ENCODE measurements at regions not wholly inside any gene's neighbourhood (a gene's known extent, or its start where the extent isn't known, plus 50 kb on each side); places are given as distances from the start of the nearest gene placed in this dataset.

- POLR2A ChIA-PET = no interaction called here
Measured at GRCh38 chrX:127038065-127038464, 218.5 kb downstream of the PRR32 start.

GRCh38 chrX:127057891-127058619 lies 238.5 kb downstream of the PRR32 start:
- Histone ChIP-seq H3K9me3 (ENCODE audit: control insufficient read depth in 1 of 2, insufficient read depth in 1 of 2, low read depth in 1 of 2, low read length in 2 of 2) (no peaks in the 10 kb centered on the region), H3K27me3 (ENCODE audit: insufficient read depth, low read length) (no peaks in the 10 kb centered on the region), H3K4me1 (ENCODE audit: control insufficient read depth in 1 of 2, insufficient read depth in 2 of 2, low read length in 2 of 2) (no peaks in the 10 kb centered on the region), H2AFZ (ENCODE audit: low read depth, low read length, poor library complexity, severe bottlenecking) (no peak overlapping the region), H4K20me1 (ENCODE audit: insufficient read depth) (no peaks in the 10 kb centered on the region), H3K79me2 (ENCODE audit: insufficient read depth, low read length) (no peaks in the 10 kb centered on the region), H3K27ac (ENCODE audit: low read depth, low read length) (no peak overlapping the region), H3K36me3 (ENCODE audit: control insufficient read depth in 1 of 2, insufficient read depth in 2 of 2, low read length in 2 of 2) (no peaks in the 10 kb centered on the region), H3K9me2 (ENCODE audit: insufficient read depth) (no peaks in the 10 kb centered on the region), H3K9ac (ENCODE audit: low read length) (no peak overlapping the region), H3K4me2 (ENCODE audit: low read length) (no peak overlapping the region), H3K4me3 (replicated peaks in 1 of 2; ENCODE audit: low read depth in 1 of 2, low read length in 2 of 2) (no peak overlapping the region)
- intact Hi-C loops (cut with micrococcal nuclease) = no loop called here
- DNase-seq (ENCODE audit: low read depth, low spot score) (no peak), ATAC-seq (no peak)
- RAD21 ChIA-PET (ENCODE audit: low non-redundant PET in 1 of 2, low total read pairs in 2 of 2, uncharacterized antibody in 2 of 2, unreplicated experiment in 2 of 2) = no interaction called here
- CTCF ChIA-PET = no interaction called here
- BruUV-seq (replicated peaks) = no TSS peak
- no peak for TF ChIP-seq ZNF274 (IDR thresholded peaks at IDR 0.05; ENCODE audit: low read depth, low read length)
- POLR2A ChIA-PET = no interaction called here

More at GRCh38 chrX:127038065-127038464, 218.5 kb downstream of the PRR32 start:
- no peaks in the 10 kb centered on the region for H3K9me2 ChIP-seq (ENCODE audit: insufficient read depth)
- DNase-seq (ENCODE audit: low read depth, low spot score) (no peak), ATAC-seq (no peak)
- H3K36me3 ChIP-seq (ENCODE audit: control insufficient read depth in 1 of 2, insufficient read depth in 2 of 2, low read length in 2 of 2) = no peaks in the 10 kb centered on the region
- BruUV-seq (replicated peaks) = no TSS peak
- CTCF ChIA-PET = no interaction called here
- H3K9ac ChIP-seq (ENCODE audit: low read length) = no peak overlapping the region
- no peak overlapping the region for H3K4me2 ChIP-seq (ENCODE audit: low read length)
- H3K9me3 ChIP-seq (ENCODE audit: control insufficient read depth in 1 of 2, insufficient read depth in 1 of 2, low read depth in 1 of 2, low read length in 2 of 2) = no peaks in the 10 kb centered on the region
- no peaks in the 10 kb centered on the region for H3K27me3 ChIP-seq (ENCODE audit: insufficient read depth, low read length)
- intact Hi-C loops (cut with micrococcal nuclease) = no loop called here
- H3K4me1 ChIP-seq (ENCODE audit: control insufficient read depth in 1 of 2, insufficient read depth in 2 of 2, low read length in 2 of 2) = no peaks in the 10 kb centered on the region
- no peaks in the 10 kb centered on the region for H4K20me1 ChIP-seq (ENCODE audit: insufficient read depth)
- TF ChIP-seq ZNF274 (IDR thresholded peaks at IDR 0.05; ENCODE audit: low read depth, low read length) (no peak), CTCF (IDR thresholded peaks at IDR 0.05 in 2 of 3, conservative IDR thresholded peaks at IDR 0.05 in 1 of 3; ENCODE audit: borderline replicate concordance in 1 of 3, insufficient read depth in 1 of 3, low read depth in 2 of 3, low read length in 2 of 3) (0 out of 6 replicates have a peak, but pooled peaks of 1 of the 3 experiments have one; percentile 7)
- H3K27ac ChIP-seq (ENCODE audit: low read depth, low read length) = no peak overlapping the region
- H3K79me2 ChIP-seq (ENCODE audit: insufficient read depth, low read length) = no peaks in the 10 kb centered on the region
- no peak overlapping the region for H2AFZ ChIP-seq (ENCODE audit: low read depth, low read length, poor library complexity, severe bottlenecking)
- no peak overlapping the region for H3K4me3 ChIP-seq (replicated peaks in 1 of 2; ENCODE audit: low read depth in 1 of 2, low read length in 2 of 2)
- RAD21 ChIA-PET (ENCODE audit: low non-redundant PET in 1 of 2, low total read pairs in 2 of 2, uncharacterized antibody in 2 of 2, unreplicated experiment in 2 of 2) = no interaction called here

Measured in HCT116 (cell line).